ENCODE measurements at regions not wholly inside any gene's neighbourhood (a gene's known extent, or its start where the extent isn't known, plus 50 kb on each side); places are given as distances from the start of the nearest gene placed in this dataset.
"Not testable (repeated sequence)": the region's sequence is repeated elsewhere in the genome, so short reads cannot be mapped to it uniquely, and the experiment has no call there.

GRCh38 chr7:76849887-76850563 lies 182.1 kb downstream of the SPDYE17 start:
- H3K9me3 ChIP-seq (replicated peaks in 1 of 11); H3K4me3 ChIP-seq; H4K20me1 ChIP-seq; H3K4me2 ChIP-seq; H3K27ac ChIP-seq; H3K27me3 ChIP-seq; H3K9ac ChIP-seq; H3K4me1 ChIP-seq; H3K36me3 ChIP-seq: not testable (repeated sequence)

GRCh38 chr7:76839879-76840278 lies 192.3 kb downstream of the SPDYE17 start:
- H3K4me2 ChIP-seq, H3K36me3 ChIP-seq, H3K4me1 ChIP-seq, H3K27ac ChIP-seq, H3K9ac ChIP-seq, H3K4me3 ChIP-seq, H4K20me1 ChIP-seq, H3K27me3 ChIP-seq: not testable (repeated sequence)
- H3K9me3 ChIP-seq (replicated peaks in 1 of 11), result peaks cover 11 to 22% (median 13%) of the 10 kb centered on the region in 11 experiments; a peak in 21 of 22 replicates

GRCh38 chr7:76839214-76839613 lies 192.9 kb downstream of the SPDYE17 start:
- H3K4me2 ChIP-seq, H3K27ac ChIP-seq, H3K36me3 ChIP-seq, H3K4me3 ChIP-seq, H3K4me1 ChIP-seq, H4K20me1 ChIP-seq, H3K27me3 ChIP-seq, H3K9ac ChIP-seq: not testable (repeated sequence)
- H3K9me3 ChIP-seq (replicated peaks in 1 of 11), result peaks cover 11 to 22% (median 13%) of the 10 kb centered on the region in 11 experiments; a peak in 21 of 22 replicates

- H3K27ac ChIP-seq, H3K4me1 ChIP-seq, H3K27me3 ChIP-seq, H3K4me2 ChIP-seq, H4K20me1 ChIP-seq, H3K9ac ChIP-seq, H3K36me3 ChIP-seq, H3K4me3 ChIP-seq: not testable (repeated sequence)
- H3K9me3 ChIP-seq (replicated peaks in 1 of 11), result peaks cover 11 to 22% (median 13%) of the 10 kb centered on the region in 11 experiments; a peak in 21 of 22 replicates
Observed at GRCh38 chr7:76838357-76838756, 193.8 kb downstream of the SPDYE17 start.

- H4K20me1 ChIP-seq, result not testable (repeated sequence)
Observed at GRCh38 chr7:76829233-76829632, 202.2 kb upstream of the POMZP3 start.

GRCh38 chr7:76826181-76826580 lies 199.1 kb upstream of the POMZP3 start:
- not testable (repeated sequence) for H3K4me1 ChIP-seq; H3K4me2 ChIP-seq; H3K9me3 ChIP-seq (replicated peaks in 1 of 11); H3K4me3 ChIP-seq; H3K9ac ChIP-seq; H3K27ac ChIP-seq; H4K20me1 ChIP-seq; H3K36me3 ChIP-seq; H3K27me3 ChIP-seq

More at GRCh38 chr7:76829233-76829632, 202.2 kb upstream of the POMZP3 start:
- H3K4me3 ChIP-seq; H3K9ac ChIP-seq; H3K36me3 ChIP-seq; H3K4me1 ChIP-seq; H3K27me3 ChIP-seq; H3K4me2 ChIP-seq; H3K9me3 ChIP-seq (replicated peaks in 1 of 11); H3K27ac ChIP-seq: not testable (repeated sequence)

GRCh38 chr7:76809856-76810255 lies 182.8 kb upstream of the POMZP3 start:
- not testable (repeated sequence) for H4K20me1 ChIP-seq; H3K9me3 ChIP-seq (replicated peaks in 1 of 11); H3K27ac ChIP-seq

GRCh38 chr7:76807588-76808100 lies 180.6 kb upstream of the POMZP3 start:
- H4K20me1 ChIP-seq; H3K27me3 ChIP-seq; H3K9me3 ChIP-seq (replicated peaks in 1 of 11); H3K4me3 ChIP-seq; H3K4me2 ChIP-seq; H3K27ac ChIP-seq; H3K36me3 ChIP-seq; H3K9ac ChIP-seq; H3K4me1 ChIP-seq: not testable (repeated sequence)

More at GRCh38 chr7:76809856-76810255, 182.8 kb upstream of the POMZP3 start:
- not testable (repeated sequence) for H3K4me1 ChIP-seq, H3K36me3 ChIP-seq, H3K9ac ChIP-seq, H3K27me3 ChIP-seq, H3K4me2 ChIP-seq, H3K4me3 ChIP-seq

GRCh38 chr7:76806460-76806859 lies 179.4 kb upstream of the POMZP3 start:
- not testable (repeated sequence) for H3K36me3 ChIP-seq; H3K4me2 ChIP-seq; H3K4me3 ChIP-seq; H3K9ac ChIP-seq; H3K4me1 ChIP-seq; H3K9me3 ChIP-seq (replicated peaks in 1 of 11); H3K27me3 ChIP-seq; H4K20me1 ChIP-seq; H3K27ac ChIP-seq

- not testable (repeated sequence) for H3K27me3 ChIP-seq, H3K4me2 ChIP-seq, H3K4me1 ChIP-seq
Observed at GRCh38 chr7:76806010-76806409, 178.9 kb upstream of the POMZP3 start.

GRCh38 chr7:76805262-76805661 lies 178.2 kb upstream of the POMZP3 start:
- not testable (repeated sequence) for H3K27me3 ChIP-seq; H3K4me3 ChIP-seq; H3K4me2 ChIP-seq; H3K9me3 ChIP-seq (replicated peaks in 1 of 11); H3K9ac ChIP-seq; H3K27ac ChIP-seq; H3K4me1 ChIP-seq; H4K20me1 ChIP-seq; H3K36me3 ChIP-seq

More at GRCh38 chr7:76806010-76806409, 178.9 kb upstream of the POMZP3 start:
- not testable (repeated sequence) for H3K27ac ChIP-seq; H4K20me1 ChIP-seq; H3K4me3 ChIP-seq; H3K9me3 ChIP-seq (replicated peaks in 1 of 11); H3K9ac ChIP-seq; H3K36me3 ChIP-seq

GRCh38 chr7:76797639-76798038 lies 170.6 kb upstream of the POMZP3 start:
- H3K4me3 ChIP-seq; H3K9me3 ChIP-seq (replicated peaks in 1 of 11); H3K27ac ChIP-seq; H4K20me1 ChIP-seq; H3K9ac ChIP-seq; H3K4me2 ChIP-seq; H3K4me1 ChIP-seq; H3K36me3 ChIP-seq; H3K27me3 ChIP-seq: not testable (repeated sequence)

- H3K9me3 ChIP-seq (replicated peaks in 1 of 11); H3K27me3 ChIP-seq; H3K4me2 ChIP-seq; H3K36me3 ChIP-seq; H4K20me1 ChIP-seq; H3K4me1 ChIP-seq; H3K9ac ChIP-seq; H3K4me3 ChIP-seq; H3K27ac ChIP-seq: not testable (repeated sequence)
Observed at GRCh38 chr7:76780693-76781092, 153.6 kb upstream of the POMZP3 start.

GRCh38 chr7:76774279-76774678 lies 147.2 kb upstream of the POMZP3 start:
- H3K4me3 ChIP-seq; H3K4me1 ChIP-seq; H3K9me3 ChIP-seq (replicated peaks in 1 of 11); H3K27ac ChIP-seq; H4K20me1 ChIP-seq; H3K4me2 ChIP-seq; H3K9ac ChIP-seq; H3K27me3 ChIP-seq; H3K36me3 ChIP-seq: not testable (repeated sequence)

GRCh38 chr7:76771980-76772379 lies 144.9 kb upstream of the POMZP3 start:
- not testable (repeated sequence) for H3K36me3 ChIP-seq; H3K4me1 ChIP-seq; H3K9ac ChIP-seq; H3K9me3 ChIP-seq (replicated peaks in 1 of 11); H3K4me2 ChIP-seq; H4K20me1 ChIP-seq; H3K4me3 ChIP-seq; H3K27me3 ChIP-seq; H3K27ac ChIP-seq

All from BLaER1 treated with 17β-estradiol and CSF1 and Interleukin-3, amounts not matched to agents 10 nM and 100 nM (cell line).